GM23248 (cell line): ENCODE measurements at regions not wholly inside any gene's neighbourhood (a gene's known extent, or its start where the extent isn't known, plus 50 kb on each side); places are given as distances from the start of the nearest gene placed in this dataset.

Experiments used
- EZH2 ChIP-seq: fragments of 200-600 bp; sonication (generic); IDR thresholded peaks from 2 replicates; pipeline ENCODE4 v1.6.1; 2018; ENCODE audit warnings: antibody characterized with exemption, mild to moderate bottlenecking; ENCODE audit not compliant: insufficient read depth, poor library complexity, severe bottlenecking
- EZH2phosphoT487 ChIP-seq: fragments of 200-600 bp; sonication (generic); IDR thresholded peaks from 2 replicates; pipeline ENCODE4 v1.6.1; 2018; ENCODE audit warnings: antibody characterized with exemption, moderate library complexity, mild to moderate bottlenecking, low read depth; ENCODE audit not compliant: insufficient read depth

DNA sequence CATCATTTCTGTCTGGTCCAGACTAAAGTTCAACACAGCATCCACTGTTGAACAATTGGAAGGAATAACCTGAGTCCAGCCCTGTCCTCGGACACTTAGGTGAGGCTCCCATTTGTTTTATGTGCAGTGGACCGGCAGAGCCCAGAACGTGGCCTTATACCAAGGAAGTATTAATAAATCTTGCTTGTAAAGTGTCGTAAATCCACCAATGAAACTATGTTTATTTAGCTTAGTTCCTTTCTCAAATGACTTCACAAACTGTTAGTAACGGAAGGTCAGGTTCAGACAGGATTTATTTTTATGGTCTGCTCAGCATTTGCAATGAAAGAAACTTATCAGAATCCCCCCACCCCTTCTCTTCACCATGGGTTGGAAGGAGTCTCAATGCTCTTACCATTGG lies 149.5 kb downstream of the PCSK1 start:
- TF ChIP-seq EZH2 (no peak), EZH2phosphoT487 (no peak)
